ENCODE measurements at regions not wholly inside any gene's neighbourhood (a gene's known extent, or its start where the extent isn't known, plus 50 kb on each side); places are given as distances from the start of the nearest gene placed in this dataset.

GRCh38 chr11:119795690-119796089, 66.7 kb upstream of the NECTIN1 start:
- Histone ChIP-seq H3K4me1 (ENCODE audit: control insufficient read depth in 2 of 2, insufficient read depth in 2 of 2, low read length in 2 of 2) (peaks cover 0 to 2% of the 10 kb centered on the region in 2 donors), H3K27ac (ENCODE audit: low read depth in 2 of 2, low read length in 2 of 2) (no peak overlapping the region), H3K36me3 (ENCODE audit: control insufficient read depth in 2 of 2, insufficient read depth in 2 of 2, low read length in 2 of 2) (no peaks in the 10 kb centered on the region), H3K9ac (ENCODE audit: low read depth in 1 of 2, low read length in 2 of 2) (no peak overlapping the region), H3K4me3 (ENCODE audit: low read length in 2 of 2) (no peak overlapping the region), H3K27me3 (ENCODE audit: control insufficient read depth in 2 of 2, insufficient read depth in 2 of 2, low read length in 2 of 2) (no peaks in the 10 kb centered on the region), H3K9me3 (ENCODE audit: control insufficient read depth in 2 of 2, low read length in 2 of 2) (no peaks in the 10 kb centered on the region)

GRCh38 chr11:119795231-119795630, 66.2 kb upstream of the NECTIN1 start:
- no peak overlapping the region for H3K27ac ChIP-seq (ENCODE audit: low read depth in 2 of 2, low read length in 2 of 2)
- H3K9ac ChIP-seq (ENCODE audit: low read depth in 1 of 2, low read length in 2 of 2), result no peak overlapping the region

GRCh38 chr11:119794756-119795155, 65.8 kb upstream of the NECTIN1 start:
- Histone ChIP-seq H3K27ac (ENCODE audit: low read depth in 2 of 2, low read length in 2 of 2) (no peak overlapping the region), H3K4me3 (ENCODE audit: low read length in 2 of 2) (no peak overlapping the region), H3K36me3 (ENCODE audit: control insufficient read depth in 2 of 2, insufficient read depth in 2 of 2, low read length in 2 of 2) (no peaks in the 10 kb centered on the region), H3K9me3 (ENCODE audit: control insufficient read depth in 2 of 2, low read length in 2 of 2) (no peaks in the 10 kb centered on the region), H3K27me3 (ENCODE audit: control insufficient read depth in 2 of 2, insufficient read depth in 2 of 2, low read length in 2 of 2) (no peaks in the 10 kb centered on the region), H3K4me1 (ENCODE audit: control insufficient read depth in 2 of 2, insufficient read depth in 2 of 2, low read length in 2 of 2) (peaks cover 0 to 2% of the 10 kb centered on the region in 2 donors), H3K9ac (ENCODE audit: low read depth in 1 of 2, low read length in 2 of 2) (no peak overlapping the region)

More at GRCh38 chr11:119795231-119795630, 66.2 kb upstream of the NECTIN1 start:
- Histone ChIP-seq H3K27me3 (ENCODE audit: control insufficient read depth in 2 of 2, insufficient read depth in 2 of 2, low read length in 2 of 2) (no peaks in the 10 kb centered on the region), H3K4me3 (ENCODE audit: low read length in 2 of 2) (no peak overlapping the region), H3K4me1 (ENCODE audit: control insufficient read depth in 2 of 2, insufficient read depth in 2 of 2, low read length in 2 of 2) (peaks cover 0 to 2% of the 10 kb centered on the region in 2 donors), H3K36me3 (ENCODE audit: control insufficient read depth in 2 of 2, insufficient read depth in 2 of 2, low read length in 2 of 2) (no peaks in the 10 kb centered on the region), H3K9me3 (ENCODE audit: control insufficient read depth in 2 of 2, low read length in 2 of 2) (no peaks in the 10 kb centered on the region)

GRCh38 chr11:119794141-119794665, 65.2 kb upstream of the NECTIN1 start:
- no peaks in the 10 kb centered on the region for H3K27me3 ChIP-seq (ENCODE audit: control insufficient read depth in 2 of 2, insufficient read depth in 2 of 2, low read length in 2 of 2)
- H3K36me3 ChIP-seq (ENCODE audit: control insufficient read depth in 2 of 2, insufficient read depth in 2 of 2, low read length in 2 of 2), result no peaks in the 10 kb centered on the region
- H3K27ac ChIP-seq (ENCODE audit: low read depth in 2 of 2, low read length in 2 of 2), result no peak overlapping the region
- H3K4me3 ChIP-seq (ENCODE audit: low read length in 2 of 2), result no peak overlapping the region
- no peak overlapping the region for H3K9ac ChIP-seq (ENCODE audit: low read depth in 1 of 2, low read length in 2 of 2)
- no peaks in the 10 kb centered on the region for H3K9me3 ChIP-seq (ENCODE audit: control insufficient read depth in 2 of 2, low read length in 2 of 2)
- H3K4me1 ChIP-seq (ENCODE audit: control insufficient read depth in 2 of 2, insufficient read depth in 2 of 2, low read length in 2 of 2), result peaks cover 0 to 2% of the 10 kb centered on the region in 2 donors

GRCh38 chr11:119793335-119793984, 64.5 kb upstream of the NECTIN1 start:
- H3K36me3 ChIP-seq (ENCODE audit: control insufficient read depth in 2 of 2, insufficient read depth in 2 of 2, low read length in 2 of 2), result no peaks in the 10 kb centered on the region
- peaks cover 0 to under 1% of the 10 kb centered on the region in 2 donors for H3K27me3 ChIP-seq (ENCODE audit: control insufficient read depth in 2 of 2, insufficient read depth in 2 of 2, low read length in 2 of 2)
- H3K9me3 ChIP-seq (ENCODE audit: control insufficient read depth in 2 of 2, low read length in 2 of 2), result no peaks in the 10 kb centered on the region
- no peak overlapping the region for H3K4me3 ChIP-seq (ENCODE audit: low read length in 2 of 2)
- peaks cover 0 to 2% of the 10 kb centered on the region in 2 donors for H3K4me1 ChIP-seq (ENCODE audit: control insufficient read depth in 2 of 2, insufficient read depth in 2 of 2, low read length in 2 of 2)
- H3K9ac ChIP-seq (ENCODE audit: low read depth in 1 of 2, low read length in 2 of 2), result no peak overlapping the region
- no peak overlapping the region for H3K27ac ChIP-seq (ENCODE audit: low read depth in 2 of 2, low read length in 2 of 2)

- Histone ChIP-seq H3K9ac (ENCODE audit: low read depth in 1 of 2, low read length in 2 of 2) (no peak overlapping the region), H3K9me3 (ENCODE audit: control insufficient read depth in 2 of 2, low read length in 2 of 2) (no peaks in the 10 kb centered on the region), H3K4me1 (ENCODE audit: control insufficient read depth in 2 of 2, insufficient read depth in 2 of 2, low read length in 2 of 2) (peaks cover 0 to 2% of the 10 kb centered on the region in 2 donors), H3K27me3 (ENCODE audit: control insufficient read depth in 2 of 2, insufficient read depth in 2 of 2, low read length in 2 of 2) (peaks cover 0 to 3% of the 10 kb centered on the region in 2 donors), H3K4me3 (ENCODE audit: low read length in 2 of 2) (no peak overlapping the region), H3K27ac (ENCODE audit: low read depth in 2 of 2, low read length in 2 of 2) (no peak overlapping the region), H3K36me3 (ENCODE audit: control insufficient read depth in 2 of 2, insufficient read depth in 2 of 2, low read length in 2 of 2) (no peaks in the 10 kb centered on the region)
These were observed 62.7 kb upstream of the NECTIN1 start for GRCh38 chr11:119791701-119792151.

- Histone ChIP-seq H3K4me1 (ENCODE audit: control insufficient read depth in 2 of 2, insufficient read depth in 2 of 2, low read length in 2 of 2) (peaks cover 0 to 2% of the 10 kb centered on the region in 2 donors), H3K4me3 (ENCODE audit: low read length in 2 of 2) (no peak overlapping the region), H3K9me3 (ENCODE audit: control insufficient read depth in 2 of 2, low read length in 2 of 2) (no peaks in the 10 kb centered on the region), H3K27me3 (ENCODE audit: control insufficient read depth in 2 of 2, insufficient read depth in 2 of 2, low read length in 2 of 2) (peaks cover 0 to 4% of the 10 kb centered on the region in 2 donors), H3K36me3 (ENCODE audit: control insufficient read depth in 2 of 2, insufficient read depth in 2 of 2, low read length in 2 of 2) (no peaks in the 10 kb centered on the region), H3K27ac (ENCODE audit: low read depth in 2 of 2, low read length in 2 of 2) (no peak overlapping the region), H3K9ac (ENCODE audit: low read depth in 1 of 2, low read length in 2 of 2) (no peak overlapping the region)
These were observed 62.0 kb upstream of the NECTIN1 start for GRCh38 chr11:119791047-119791446.

- H3K4me1 ChIP-seq (ENCODE audit: control insufficient read depth in 2 of 2, insufficient read depth in 2 of 2, low read length in 2 of 2), result peaks cover 0 to 2% of the 10 kb centered on the region in 2 donors
- H3K9me3 ChIP-seq (ENCODE audit: control insufficient read depth in 2 of 2, low read length in 2 of 2), result no peaks in the 10 kb centered on the region
- H3K27me3 ChIP-seq (ENCODE audit: control insufficient read depth in 2 of 2, insufficient read depth in 2 of 2, low read length in 2 of 2), result peaks cover 0 to 4% of the 10 kb centered on the region in 2 donors
- H3K9ac ChIP-seq (ENCODE audit: low read depth in 1 of 2, low read length in 2 of 2), result no peak overlapping the region
- H3K4me3 ChIP-seq (ENCODE audit: low read length in 2 of 2), result no peak overlapping the region
- H3K36me3 ChIP-seq (ENCODE audit: control insufficient read depth in 2 of 2, insufficient read depth in 2 of 2, low read length in 2 of 2), result no peaks in the 10 kb centered on the region
- no peak overlapping the region for H3K27ac ChIP-seq (ENCODE audit: low read depth in 2 of 2, low read length in 2 of 2)
These were observed 61.5 kb upstream of the NECTIN1 start for GRCh38 chr11:119790476-119790875.

GRCh38 chr11:119789766-119790407, 60.9 kb upstream of the NECTIN1 start:
- no peak overlapping the region for H3K9ac ChIP-seq (ENCODE audit: low read depth in 1 of 2, low read length in 2 of 2)
- H3K27me3 ChIP-seq (ENCODE audit: control insufficient read depth in 2 of 2, insufficient read depth in 2 of 2, low read length in 2 of 2), result peaks cover 0 to 4% of the 10 kb centered on the region in 2 donors
- no peak overlapping the region for H3K4me3 ChIP-seq (ENCODE audit: low read length in 2 of 2)
- no peak overlapping the region for H3K27ac ChIP-seq (ENCODE audit: low read depth in 2 of 2, low read length in 2 of 2)
- H3K4me1 ChIP-seq (ENCODE audit: control insufficient read depth in 2 of 2, insufficient read depth in 2 of 2, low read length in 2 of 2), result peaks cover 0 to 2% of the 10 kb centered on the region in 2 donors
- H3K36me3 ChIP-seq (ENCODE audit: control insufficient read depth in 2 of 2, insufficient read depth in 2 of 2, low read length in 2 of 2), result no peaks in the 10 kb centered on the region
- no peaks in the 10 kb centered on the region for H3K9me3 ChIP-seq (ENCODE audit: control insufficient read depth in 2 of 2, low read length in 2 of 2)

GRCh38 chr11:119788911-119789560, 60.0 kb upstream of the NECTIN1 start:
- H3K9ac ChIP-seq (ENCODE audit: low read depth in 1 of 2, low read length in 2 of 2), result no peak overlapping the region
- peaks cover 0 to 2% of the 10 kb centered on the region in 2 donors for H3K4me1 ChIP-seq (ENCODE audit: control insufficient read depth in 2 of 2, insufficient read depth in 2 of 2, low read length in 2 of 2)

More at GRCh38 chr11:119788911-119789560, 60.0 kb upstream of the NECTIN1 start:
- no peak overlapping the region for H3K4me3 ChIP-seq (ENCODE audit: low read length in 2 of 2)
- no peak overlapping the region for H3K27ac ChIP-seq (ENCODE audit: low read depth in 2 of 2, low read length in 2 of 2)
- no peaks in the 10 kb centered on the region for H3K9me3 ChIP-seq (ENCODE audit: control insufficient read depth in 2 of 2, low read length in 2 of 2)
- no peaks in the 10 kb centered on the region for H3K36me3 ChIP-seq (ENCODE audit: control insufficient read depth in 2 of 2, insufficient read depth in 2 of 2, low read length in 2 of 2)
- H3K27me3 ChIP-seq (ENCODE audit: control insufficient read depth in 2 of 2, insufficient read depth in 2 of 2, low read length in 2 of 2), result peaks cover 0 to 4% of the 10 kb centered on the region in 2 donors

Measured in mucosa of rectum (tissue), 2 donors.